Erythroblast (primary cell): ENCODE measurements at regions not wholly inside any gene's neighbourhood (a gene's known extent, or its start where the extent isn't known, plus 50 kb on each side); places are given as distances from the start of the nearest gene placed in this dataset.

Source experiments
- GATA1 ChIP-seq: IDR thresholded peaks from 2 replicates; pipeline ENCODE4 v1.6.1; 2011; ENCODE audit warnings: low read depth, mild to moderate bottlenecking, control low read depth, low read length, moderate library complexity
- POLR2A ChIP-seq: IDR thresholded peaks from 2 replicates; pipeline ENCODE4 v1.6.1; 2011; ENCODE audit warnings: mild to moderate bottlenecking, low read length

GRCh38 chr13:83549671-83550070, 332.6 kb downstream of the SLITRK1 start:
- TF ChIP-seq POLR2A (no peak), GATA1 (no peak)
